Stimulated activated CD8-positive, alpha-beta memory T cell treated with anti-CD3 and anti-CD28 coated beads, Interleukin-12 subunit alpha, Interleukin-12 subunit beta, amount 100 ng/mL, for 4 hours (primary cell): ENCODE measurements at regions not wholly inside any gene's neighbourhood (a gene's known extent, or its start where the extent isn't known, plus 50 kb on each side); places are given as distances from the start of the nearest gene placed in this dataset.

Experiments used
- DNase-seq: peaks from one replicate; pipeline ENCODE4 v3.0.0-alpha.2; 2020; ENCODE audit warnings: low read depth

DNA sequence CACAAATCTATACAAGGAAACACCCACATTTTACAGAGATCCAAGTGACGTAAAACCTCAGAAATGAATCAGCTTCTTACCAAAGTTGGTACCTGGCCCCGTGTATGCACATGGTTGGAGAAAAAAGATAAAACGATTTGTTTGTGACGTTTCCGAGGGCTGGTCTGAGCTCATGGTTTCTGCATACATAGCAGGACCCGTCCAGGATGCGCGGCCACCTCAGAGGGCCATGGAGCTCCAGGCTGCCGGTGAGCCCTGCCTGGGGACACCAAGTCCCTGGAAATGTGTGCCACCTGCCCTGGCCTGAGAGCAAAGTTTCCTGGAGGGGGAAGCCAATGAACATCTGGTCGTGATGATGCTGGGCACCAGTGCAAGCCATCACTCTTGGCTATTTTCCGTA lies 402.6 kb upstream of the MKI67 start:
- DNase-seq: no peak

DNA sequence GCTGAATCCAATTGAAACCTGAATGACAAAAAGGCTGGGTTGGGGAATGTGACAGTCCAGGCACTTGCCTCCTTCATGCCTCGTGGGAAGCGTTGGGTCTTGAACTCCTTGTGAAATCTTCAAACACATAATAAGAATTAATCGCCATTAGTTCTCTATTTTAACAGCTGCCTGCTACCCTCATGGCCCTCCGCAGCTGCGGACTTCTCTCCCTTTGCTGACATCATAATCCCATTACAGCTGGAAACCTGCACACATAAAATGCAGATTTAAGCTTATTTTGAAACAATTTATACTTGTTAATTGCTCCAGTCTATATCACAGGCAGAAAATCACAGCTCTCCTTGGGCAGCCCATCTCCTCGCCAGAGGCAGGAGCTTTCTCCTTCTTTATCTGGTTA lies 403.0 kb upstream of the MKI67 start:
- DNase-seq: no peak

DNA sequence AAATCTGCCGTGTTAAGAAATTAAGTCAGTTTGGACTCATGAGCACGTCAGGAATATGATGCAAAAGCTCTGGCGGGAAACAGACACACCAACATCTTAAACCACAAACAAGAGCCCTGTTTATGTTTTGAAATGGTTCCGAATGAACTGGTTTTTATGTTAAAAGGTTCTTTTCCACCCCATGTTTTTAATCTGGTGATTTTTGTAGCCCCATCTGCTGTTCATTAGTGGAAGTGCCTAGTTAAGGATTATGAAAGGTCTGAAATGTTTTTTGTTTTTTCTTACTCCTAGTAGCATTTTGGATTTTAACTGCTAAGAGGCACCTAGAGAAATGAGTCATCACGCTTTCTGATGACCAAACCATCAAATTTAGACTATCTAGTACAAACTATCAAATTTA lies 404.1 kb upstream of the MKI67 start:
- DNase-seq: no peak

DNA sequence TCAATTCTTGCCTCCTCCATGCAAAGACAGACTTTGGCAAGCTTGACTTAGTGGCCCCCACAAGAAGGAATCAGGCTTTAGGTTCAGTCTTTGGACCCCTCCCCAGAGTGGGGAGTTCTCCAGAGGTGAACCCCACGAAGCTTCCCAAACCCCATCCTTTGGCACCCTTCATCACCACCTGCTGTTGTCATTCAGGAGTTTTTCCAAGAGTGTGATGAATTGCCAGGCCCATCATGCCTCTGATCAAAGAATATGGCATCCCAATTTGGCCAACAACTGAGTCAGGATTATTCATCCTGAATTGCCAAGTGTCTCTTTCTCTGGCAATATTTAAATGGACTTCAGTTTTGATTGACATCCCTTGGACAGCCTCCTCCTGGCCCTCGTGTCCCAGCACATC lies 404.7 kb upstream of the MKI67 start:
- no peak for DNase-seq

DNA sequence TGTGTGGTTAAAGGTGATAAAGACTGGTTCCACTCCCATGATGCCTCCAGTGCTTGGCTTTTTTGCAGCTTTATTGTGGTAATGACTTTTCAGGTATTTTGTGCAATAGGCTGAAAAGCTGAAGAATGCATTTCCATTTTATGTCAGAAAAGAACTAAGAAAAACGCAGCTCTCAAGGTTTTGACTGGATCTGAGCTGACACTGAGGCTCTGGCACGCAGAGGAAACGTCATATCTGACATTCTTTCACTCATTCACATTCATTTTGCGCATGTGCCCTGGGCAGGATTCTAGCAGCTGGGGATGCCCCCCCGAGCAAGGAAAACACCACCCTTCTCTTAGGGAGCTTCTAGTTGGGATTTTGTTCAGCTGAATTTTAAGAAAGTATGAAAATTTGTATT lies 408.5 kb upstream of the MKI67 start:
- no peak for DNase-seq

DNA sequence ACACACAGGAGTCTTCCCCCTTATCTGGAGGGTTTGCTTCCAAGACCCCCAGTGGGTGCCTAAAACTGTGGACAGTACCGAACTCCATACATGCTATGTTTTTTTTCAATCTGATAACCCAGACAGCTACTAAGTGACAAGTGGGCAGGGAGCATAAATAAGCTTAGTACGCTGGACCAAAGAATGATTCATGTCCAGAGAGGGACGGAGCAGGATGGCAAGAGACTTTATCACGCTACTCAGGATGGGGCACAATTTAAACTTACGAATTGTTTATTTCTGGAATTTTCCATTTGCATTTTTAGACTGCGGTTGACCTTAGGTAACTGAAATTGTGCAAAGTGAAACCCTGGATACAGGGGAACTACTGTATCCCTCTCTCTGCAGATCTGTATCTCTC lies 410.0 kb upstream of the MKI67 start:
- DNase-seq: no peak

DNA sequence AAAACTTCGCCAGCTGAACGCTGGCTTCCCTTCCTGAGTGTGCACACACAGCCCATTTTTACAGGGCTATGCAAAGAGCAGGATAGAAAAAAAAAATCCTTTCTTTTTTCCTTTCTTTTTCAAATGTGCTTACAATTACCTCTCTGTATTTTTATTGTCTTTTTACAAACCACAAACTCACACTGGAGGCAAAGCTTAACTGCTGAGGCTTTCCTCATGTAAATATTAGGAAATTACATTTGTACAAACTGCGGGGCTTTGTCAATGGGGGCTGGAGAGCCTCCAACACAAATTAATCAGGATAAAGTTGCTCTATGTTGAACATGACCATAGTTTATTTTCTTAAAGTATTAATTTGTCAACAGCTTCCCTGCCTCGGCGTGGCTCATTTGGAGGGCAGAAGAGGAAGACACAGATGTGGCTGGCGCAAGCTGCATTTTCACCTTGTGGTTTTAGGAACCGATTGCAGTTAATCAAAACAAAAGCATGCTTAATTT lies 411.7 kb upstream of the MKI67 start:
- DNase-seq: no peak

DNA sequence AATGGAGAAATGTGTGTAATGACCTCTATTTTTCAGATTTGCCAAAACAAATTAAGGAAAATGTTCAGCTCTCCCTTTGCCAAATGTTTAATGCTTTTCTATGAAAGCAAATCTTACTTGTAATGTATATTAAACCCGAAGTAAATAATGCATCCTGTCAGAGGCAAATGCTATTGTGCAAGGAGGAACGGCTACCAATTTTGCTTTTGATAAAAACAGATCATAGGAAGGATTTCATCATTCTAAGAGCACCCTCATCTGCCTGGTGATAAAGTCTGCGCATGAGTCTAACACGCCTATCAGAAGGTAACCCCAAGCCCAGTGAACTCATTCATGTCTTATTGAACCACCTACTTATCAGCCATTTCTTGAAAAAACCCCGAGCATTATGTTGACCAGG lies 412.4 kb upstream of the MKI67 start:
- DNase-seq: no peak

DNA sequence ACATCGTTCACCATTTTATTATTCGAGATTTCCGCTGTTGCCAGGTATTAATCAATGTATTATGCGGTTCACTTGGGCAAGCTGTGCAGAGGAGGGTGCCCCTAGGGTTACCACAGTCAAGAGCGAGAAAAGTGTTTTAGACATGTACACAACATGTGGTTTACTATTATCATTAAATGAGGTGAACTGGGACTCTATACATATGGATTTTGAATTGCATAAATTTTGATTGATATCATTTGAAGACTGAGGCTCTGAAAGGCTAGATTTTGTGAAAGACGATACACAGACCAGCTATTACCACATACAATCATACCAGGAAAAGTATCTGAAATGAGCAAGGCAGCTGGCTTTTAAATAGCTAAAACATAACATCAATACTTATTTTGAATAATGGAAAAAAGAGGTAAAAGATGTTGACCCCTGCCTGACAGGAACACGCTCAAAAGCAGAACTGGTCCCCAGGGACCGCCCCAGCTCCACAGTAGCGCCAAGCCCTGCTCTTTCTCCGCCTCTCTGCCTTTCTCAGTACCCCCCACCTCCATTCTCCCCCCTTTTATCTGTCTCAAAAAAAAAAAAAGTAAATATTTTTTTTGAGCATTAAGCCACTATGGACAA lies 413.4 kb upstream of the MKI67 start:
- DNase-seq: no peak

DNA sequence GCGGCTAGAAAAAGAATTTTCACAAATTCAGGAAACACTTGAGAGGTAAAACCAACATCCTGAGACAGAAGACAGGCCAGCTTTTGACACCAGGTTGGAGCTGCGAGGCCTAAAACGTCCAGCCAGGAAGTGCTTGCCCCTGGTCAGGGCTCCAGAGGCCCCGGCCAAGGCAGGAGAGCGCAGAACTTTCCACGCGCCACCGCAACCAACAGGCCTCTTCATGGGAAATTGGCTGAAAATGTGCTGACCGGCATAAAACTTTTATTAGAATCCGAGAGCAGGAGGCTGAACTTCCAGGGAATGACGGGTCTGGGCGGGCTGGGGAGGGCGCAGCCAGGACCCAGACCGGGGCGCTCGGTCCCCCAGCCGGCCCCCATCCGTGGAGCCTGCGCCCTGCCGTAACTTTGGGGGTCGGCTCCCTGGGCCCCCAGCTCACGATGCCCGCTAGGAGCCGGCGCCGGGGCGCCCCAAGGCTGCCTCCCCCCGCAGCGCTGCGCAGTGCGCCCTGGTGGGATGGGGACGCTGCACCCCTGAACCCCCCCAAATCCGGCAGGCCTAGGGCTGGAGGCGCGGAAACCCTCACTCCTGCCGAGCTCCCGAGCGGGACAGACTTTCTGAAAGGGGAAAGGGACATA lies 414.0 kb upstream of the MKI67 start:
- DNase-seq: no peak

DNA sequence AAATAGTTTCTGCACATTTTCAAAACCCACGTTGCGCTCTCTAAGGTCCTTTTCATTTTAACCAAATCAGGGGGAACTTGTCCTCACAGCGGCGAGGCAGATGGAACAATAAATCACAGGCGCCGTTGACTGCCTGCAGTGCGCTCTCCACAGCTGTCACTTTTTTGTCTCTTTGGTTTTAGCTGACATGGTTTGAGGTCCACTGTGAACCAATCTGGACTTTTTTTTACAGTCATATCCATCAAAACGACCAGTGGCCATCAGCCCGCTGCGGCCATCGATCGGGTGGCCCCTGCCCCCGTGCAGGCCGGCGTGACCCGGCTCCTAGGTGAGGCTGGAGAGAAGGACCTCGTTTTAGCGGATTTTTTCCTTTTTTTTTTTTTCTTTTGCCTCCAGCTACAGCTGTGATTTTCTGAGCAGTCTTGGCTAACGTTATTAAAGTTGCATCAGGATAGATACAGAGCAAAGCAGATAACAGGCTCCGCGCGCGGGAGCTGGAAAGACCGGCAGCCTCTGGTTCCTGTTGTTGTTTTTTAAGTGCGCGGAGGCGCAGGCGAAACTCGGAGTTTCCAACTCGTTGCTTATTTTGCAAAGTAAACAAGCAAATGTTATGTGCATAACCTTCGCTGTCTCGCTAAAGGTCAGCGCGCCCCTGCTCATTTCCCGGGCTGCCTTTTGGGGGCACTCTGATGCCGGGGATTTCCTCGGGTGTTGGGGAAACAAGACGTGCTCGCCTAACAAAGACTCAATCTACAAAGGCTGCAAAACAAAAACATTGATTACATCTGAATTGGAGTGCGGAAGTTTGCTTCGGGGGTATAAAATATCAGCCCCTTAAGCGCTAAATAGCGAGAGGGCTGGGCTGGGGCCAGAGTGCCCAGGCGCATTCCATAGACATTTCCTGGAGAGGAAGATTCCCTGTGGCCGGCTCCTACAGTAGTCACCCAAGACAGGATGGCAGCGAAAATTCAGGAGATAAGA lies 414.8 kb upstream of the MKI67 start:
- no peak for DNase-seq

DNA sequence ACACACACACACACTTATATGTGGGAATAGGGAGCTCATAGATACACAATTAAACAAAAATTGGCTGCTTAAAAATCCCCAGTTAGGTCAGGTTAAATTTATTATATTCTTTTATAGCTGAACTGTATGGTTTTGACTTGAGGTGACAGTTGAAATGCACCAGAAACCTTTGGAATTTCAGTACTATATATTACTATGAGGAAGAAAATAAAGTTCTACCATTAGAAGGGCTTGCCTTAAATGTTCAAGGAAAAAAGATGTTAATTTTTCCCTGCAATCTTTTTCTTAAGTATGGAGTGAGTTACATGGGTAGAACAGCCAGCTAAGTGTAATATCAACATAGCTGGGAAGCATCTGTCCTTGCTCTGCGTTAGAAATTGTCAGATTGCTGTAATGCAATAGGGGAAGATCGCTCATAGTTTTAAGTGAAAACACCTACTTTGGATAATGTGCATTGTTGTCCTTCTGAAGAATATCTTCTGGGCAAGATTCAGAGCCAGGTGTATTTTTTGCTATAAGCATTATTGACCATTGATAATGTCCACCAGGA lies 415.8 kb upstream of the MKI67 start:
- no peak for DNase-seq

DNA sequence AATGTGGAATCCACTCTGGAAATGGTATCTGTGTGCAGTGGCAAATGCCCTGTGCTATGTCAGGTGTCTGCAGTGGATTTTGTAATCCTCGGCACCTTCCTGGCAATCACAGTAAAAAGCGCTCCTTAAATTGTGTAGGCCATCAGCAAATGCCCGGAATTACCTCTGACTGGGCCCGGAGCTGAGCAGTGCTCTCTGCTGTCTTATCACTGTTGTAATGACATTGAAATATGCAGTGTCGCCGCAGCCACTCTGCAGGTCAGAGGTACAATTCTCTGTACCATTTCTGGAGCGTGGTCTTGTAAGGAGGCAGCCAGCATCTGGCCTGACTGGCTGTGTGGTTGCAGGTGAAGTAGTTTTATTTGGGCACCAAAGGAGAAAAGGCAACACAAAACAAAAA lies 416.4 kb upstream of the MKI67 start:
- no peak for DNase-seq

DNA sequence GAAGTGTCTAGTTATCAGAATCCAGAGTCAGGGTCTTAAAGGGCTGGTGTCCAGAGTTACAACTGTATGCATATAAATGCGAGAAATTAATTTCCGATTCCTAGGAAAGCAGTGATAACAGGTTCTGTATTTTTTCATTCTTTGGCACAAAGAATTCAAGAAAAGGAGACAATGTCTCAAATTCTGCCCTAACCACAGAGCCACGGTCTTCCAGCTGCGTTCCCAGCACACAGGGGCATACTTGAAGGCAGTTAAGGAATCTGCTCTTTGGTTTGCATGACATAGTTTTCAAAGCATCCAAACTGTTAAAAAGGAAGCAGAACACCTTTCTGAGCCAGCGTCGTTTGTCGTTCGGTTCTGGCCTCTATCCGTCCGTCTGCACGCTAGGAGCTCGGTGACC lies 416.9 kb upstream of the MKI67 start:
- no peak for DNase-seq

DNA sequence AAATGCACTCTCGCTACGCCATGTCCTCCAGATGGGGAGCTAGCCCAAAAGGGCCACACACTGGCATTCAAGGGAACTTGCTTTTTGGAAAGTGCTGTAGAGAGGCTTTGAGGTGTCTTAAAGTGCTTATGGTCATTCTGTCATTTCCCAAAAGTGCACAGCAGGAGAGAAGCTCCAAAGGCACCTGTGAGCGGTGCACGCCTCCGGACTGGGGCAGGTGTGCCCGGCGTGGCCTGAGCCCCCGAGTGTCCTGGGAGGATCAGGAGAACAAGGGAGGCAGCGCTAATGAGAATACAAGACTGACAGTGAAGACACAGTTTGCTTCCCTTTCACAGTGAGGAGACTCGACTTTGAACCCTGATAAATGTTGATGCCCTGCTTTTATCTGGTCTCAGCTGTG lies 419.0 kb upstream of the MKI67 start:
- no peak for DNase-seq

DNA sequence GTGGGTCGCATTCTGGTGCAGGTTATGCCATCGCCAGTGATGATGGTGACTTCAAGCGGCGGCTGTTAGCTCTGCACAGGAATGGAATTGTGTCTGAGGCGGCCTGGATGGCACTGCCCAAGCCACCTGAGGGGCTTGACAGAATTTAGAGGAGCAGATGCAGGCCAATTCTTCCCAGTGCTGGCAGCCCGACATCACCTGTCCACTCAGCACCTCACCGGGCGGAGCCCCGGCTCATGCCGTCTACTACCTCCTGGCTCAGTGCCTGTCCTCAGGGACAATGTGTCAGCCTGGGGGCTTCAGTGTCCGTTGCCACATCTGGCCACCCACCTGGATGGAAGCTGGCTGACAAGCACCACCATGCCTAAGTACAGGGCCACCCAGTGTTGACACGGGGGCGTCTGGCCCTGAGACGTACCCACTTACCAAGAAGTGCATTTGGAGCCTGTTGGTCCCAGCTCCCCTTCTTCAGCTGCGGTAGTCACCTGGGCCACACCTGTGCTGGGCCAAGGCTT lies 420.5 kb upstream of the MKI67 start:
- DNase-seq: no peak

DNA sequence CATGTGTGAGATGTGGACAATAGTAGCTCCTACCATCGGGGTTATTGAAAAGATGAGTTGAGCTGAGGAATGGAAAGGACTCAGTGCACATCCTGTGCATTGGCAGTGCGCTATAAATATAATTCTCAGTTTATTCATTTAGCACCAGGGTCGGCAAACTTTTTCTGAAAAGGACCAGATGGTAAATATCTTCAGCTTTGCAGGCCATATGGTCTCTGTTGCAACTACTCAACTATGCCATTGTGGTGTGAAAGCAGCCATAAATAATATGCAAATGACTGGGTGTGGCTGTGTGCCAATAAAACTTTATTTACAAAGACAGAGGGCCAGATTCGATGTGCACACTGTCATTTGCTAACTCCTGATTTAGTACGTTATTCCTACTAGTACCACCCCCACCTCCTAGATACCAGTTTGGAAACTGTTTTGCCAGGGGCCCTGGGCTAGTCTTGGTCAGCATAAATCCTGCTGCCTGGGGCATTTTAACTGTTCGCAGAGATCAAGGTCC lies 422.9 kb upstream of the MKI67 start:
- DNase-seq: no peak

DNA sequence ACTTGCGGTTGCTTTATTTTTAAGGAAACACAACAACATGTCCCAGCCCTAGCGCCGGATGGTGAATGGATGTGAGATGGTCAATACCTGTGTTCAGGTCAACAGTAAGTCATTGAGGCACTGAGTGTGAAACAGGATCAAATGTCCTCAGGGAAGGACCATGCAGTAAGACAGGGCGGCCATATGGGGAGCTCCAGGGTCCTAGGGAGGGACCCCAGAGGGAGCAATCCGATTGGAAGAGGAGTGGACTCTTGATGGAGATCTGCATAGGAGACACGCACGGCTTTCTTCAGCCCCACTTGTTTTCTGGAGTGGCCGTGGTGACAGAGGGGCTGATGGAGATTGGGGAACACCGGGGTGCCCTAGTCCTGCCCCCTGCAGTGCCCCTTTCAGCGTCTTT lies 423.8 kb upstream of the MKI67 start:
- DNase-seq: no peak

DNA sequence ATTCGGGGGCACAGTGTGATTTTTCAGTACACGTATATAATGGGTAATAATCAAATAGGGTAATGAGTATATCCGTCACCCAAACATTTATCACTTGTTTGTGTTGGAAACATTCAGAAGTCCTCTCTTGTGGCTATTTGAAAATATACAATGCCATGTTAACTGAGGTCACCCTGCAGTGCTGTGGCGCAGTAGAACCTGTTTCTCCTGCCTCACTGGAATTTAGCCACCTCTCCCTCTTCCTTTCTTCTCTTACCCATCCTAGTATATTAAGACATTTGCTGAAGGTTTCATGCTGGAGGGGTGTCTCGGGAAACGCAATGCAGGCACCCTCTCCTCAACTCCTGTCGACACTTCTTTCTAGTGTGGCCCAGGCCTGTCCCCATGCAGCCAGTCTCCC lies 425.3 kb upstream of the MKI67 start:
- DNase-seq: no peak

DNA sequence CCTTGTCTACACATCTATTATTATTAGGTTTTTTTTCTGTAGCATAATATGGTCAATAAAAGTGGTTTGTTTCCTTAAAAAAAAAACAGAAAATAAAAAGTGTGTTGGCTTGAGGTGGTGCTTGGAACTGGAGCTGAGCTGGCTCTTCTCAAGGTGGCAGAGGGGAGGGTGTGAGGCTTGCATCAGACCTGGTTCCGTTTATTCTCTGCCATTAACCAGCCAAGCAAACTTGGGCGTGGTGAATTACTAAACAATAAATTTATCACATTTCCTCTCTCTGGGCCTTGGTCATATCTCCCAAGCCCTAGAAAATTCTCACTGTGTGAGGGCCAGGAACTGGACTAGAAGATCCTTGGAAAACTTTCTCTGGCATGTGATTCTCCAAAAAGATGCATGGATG lies 427.5 kb upstream of the MKI67 start:
- DNase-seq: no peak

DNA sequence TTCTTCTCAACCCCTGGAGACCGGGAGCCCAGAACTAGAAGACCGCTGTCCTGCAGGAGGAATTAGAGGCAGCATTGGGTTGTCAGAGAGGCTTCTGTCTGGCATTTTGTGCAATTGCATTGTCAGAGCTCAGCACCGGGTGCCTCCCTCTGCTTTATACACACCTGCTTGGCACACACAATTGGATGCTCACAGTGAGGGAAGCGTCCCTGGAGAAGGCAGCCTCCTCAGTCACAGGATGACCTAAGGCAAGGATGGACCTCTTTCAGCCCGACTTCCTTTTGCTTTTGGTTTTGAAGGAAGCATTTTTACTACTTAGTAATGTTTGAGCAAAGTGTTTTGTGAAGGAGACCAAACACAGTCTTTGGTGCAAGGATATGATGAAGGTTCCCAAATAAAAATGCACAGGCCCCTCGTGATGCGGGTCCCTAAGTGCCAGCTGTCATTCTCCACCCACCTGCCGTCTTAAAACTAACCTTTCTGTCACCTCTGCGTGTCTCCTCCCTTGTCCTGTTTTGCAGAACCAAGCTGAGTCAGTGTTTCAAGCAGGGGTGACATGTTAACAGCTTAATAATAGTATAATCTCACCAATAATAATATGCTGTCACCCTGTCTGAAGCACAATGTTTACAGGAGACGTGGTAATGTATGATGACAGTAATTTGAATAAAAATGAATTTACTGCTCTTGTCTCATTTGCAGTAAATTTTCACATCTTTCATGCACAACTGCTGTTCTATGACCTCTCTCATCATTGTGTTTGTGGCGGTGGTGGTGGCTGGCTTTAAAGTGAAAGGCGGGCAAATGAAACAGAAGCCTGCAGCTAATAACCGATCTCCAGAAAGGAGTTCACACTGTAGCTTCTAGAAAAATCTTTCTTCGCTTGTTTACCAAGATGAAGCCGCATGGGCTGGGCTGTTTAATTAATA lies 430.2 kb upstream of the MKI67 start:
- DNase-seq: no peak
